ENCODE measurements at regions not wholly inside any gene's neighbourhood (a gene's known extent, or its start where the extent isn't known, plus 50 kb on each side); places are given as distances from the start of the nearest gene placed in this dataset.

DNA sequence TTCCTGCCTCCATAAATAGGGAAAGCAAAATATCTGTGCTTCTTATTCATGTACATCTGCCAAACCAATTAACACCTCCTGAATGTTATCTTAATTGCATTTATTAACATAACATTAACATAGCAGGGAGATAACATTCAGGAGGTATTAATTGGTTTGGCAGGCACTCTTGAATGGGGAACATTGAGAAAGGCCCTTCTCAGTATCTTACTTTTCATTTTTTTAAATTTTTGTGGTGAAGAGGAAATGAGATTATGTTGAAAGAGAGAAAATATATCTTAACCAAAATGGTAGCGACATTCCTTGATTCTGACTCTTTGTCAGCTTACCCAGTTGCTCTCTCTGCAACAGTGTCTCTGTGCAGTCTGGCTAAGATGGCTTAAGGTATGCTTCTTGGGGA is 100.4 kb upstream of the TLE1 start:
- H2AFZ ChIP-seq (ENCODE audit: low read length): no peak overlapping the region
- no peaks in the 10 kb centered on the region for H3K9me3 ChIP-seq (ENCODE audit: low read depth, low read length)
- no peaks in the 10 kb centered on the region for H3K27me3 ChIP-seq (ENCODE audit: insufficient read depth, low read length)
- H3K36me3 ChIP-seq (ENCODE audit: insufficient read depth, low read length): no peaks in the 10 kb centered on the region
- H3K4me2 ChIP-seq (ENCODE audit: insufficient read depth, low read length): no peak overlapping the region
- no peak overlapping the region for H3K27ac ChIP-seq (ENCODE audit: low read depth, low read length)
- no peaks in the 10 kb centered on the region for H3K79me2 ChIP-seq (ENCODE audit: insufficient read depth, low read length)
- H4K20me1 ChIP-seq (ENCODE audit: insufficient read depth, low read length): no peaks in the 10 kb centered on the region
- peak; percentile 76 for DNase-seq (ENCODE audit: insufficient read length, low spot score, missing footprints)
- H3K4me1 ChIP-seq (ENCODE audit: insufficient read depth, low read length): peaks cover 28% of the 10 kb centered on the region
- no peak overlapping the region for H3K4me3 ChIP-seq (ENCODE audit: insufficient read depth, low read length)
- TF ChIP-seq, protein P1, sequence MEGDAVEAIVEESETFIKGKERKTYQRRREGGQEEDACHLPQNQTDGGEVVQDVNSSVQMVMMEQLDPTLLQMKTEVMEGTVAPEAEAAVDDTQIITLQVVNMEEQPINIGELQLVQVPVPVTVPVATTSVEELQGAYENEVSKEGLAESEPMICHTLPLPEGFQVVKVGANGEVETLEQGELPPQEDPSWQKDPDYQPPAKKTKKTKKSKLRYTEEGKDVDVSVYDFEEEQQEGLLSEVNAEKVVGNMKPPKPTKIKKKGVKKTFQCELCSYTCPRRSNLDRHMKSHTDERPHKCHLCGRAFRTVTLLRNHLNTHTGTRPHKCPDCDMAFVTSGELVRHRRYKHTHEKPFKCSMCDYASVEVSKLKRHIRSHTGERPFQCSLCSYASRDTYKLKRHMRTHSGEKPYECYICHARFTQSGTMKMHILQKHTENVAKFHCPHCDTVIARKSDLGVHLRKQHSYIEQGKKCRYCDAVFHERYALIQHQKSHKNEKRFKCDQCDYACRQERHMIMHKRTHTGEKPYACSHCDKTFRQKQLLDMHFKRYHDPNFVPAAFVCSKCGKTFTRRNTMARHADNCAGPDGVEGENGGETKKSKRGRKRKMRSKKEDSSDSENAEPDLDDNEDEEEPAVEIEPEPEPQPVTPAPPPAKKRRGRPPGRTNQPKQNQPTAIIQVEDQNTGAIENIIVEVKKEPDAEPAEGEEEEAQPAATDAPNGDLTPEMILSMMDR (IDR thresholded peaks at IDR 0.05; ENCODE audit: extremely low read depth, low read depth, low read length): no peak

DNA sequence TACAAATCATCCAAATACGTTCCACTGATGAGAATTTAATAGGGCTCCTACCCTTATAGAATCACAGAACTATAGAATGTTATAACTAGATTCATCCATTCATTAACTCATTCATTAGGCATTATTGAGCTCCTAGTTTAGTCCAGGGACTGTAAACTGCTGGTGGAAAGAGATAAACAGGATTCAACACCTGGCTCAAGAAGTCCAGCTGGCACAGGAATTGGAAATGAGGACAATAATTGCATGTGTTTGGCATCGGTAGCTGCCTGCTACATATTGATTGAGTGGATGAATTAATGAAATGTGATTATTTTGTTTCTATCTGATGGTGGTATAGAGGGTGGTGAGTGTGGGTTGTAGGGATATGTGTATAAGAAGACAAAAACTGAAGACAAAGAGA is 100.8 kb upstream of the TLE1 start:
- no peaks in the 10 kb centered on the region for H4K20me1 ChIP-seq (ENCODE audit: insufficient read depth, low read length)
- H3K27me3 ChIP-seq (ENCODE audit: insufficient read depth, low read length): no peaks in the 10 kb centered on the region
- no peaks in the 10 kb centered on the region for H3K9me3 ChIP-seq (ENCODE audit: low read depth, low read length)
- H3K4me1 ChIP-seq (ENCODE audit: insufficient read depth, low read length): peaks cover 28% of the 10 kb centered on the region
- no peaks in the 10 kb centered on the region for H3K36me3 ChIP-seq (ENCODE audit: insufficient read depth, low read length)
- no peak overlapping the region for H2AFZ ChIP-seq (ENCODE audit: low read length)
- TF ChIP-seq, protein P1 (IDR thresholded peaks at IDR 0.05; ENCODE audit: extremely low read depth, low read depth, low read length): no peak
- H3K4me3 ChIP-seq (ENCODE audit: insufficient read depth, low read length): no peak overlapping the region
- H3K79me2 ChIP-seq (ENCODE audit: insufficient read depth, low read length): no peaks in the 10 kb centered on the region
- H3K4me2 ChIP-seq (ENCODE audit: insufficient read depth, low read length): no peak overlapping the region
- no peak overlapping the region for H3K27ac ChIP-seq (ENCODE audit: low read depth, low read length)
- no peak for DNase-seq (ENCODE audit: insufficient read length, low spot score, missing footprints)

DNA sequence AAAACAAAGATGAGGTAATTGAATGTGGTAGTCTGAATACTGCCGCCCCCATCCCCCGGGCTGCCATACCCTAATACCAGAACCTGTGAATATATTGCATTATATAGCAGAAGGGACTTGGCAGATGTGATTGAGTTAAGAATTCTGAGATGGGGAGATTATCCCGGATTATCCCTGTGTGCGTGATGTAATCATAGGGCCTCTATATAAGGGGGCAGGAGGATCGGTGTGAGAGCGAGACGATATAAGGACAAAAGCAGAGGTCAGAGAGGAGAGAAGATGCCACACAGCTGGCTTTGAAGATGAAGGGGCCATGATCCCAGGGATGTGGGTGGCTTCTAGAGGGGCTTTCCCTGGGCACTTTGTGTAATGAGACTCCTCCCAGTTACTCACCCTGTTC is 101.7 kb upstream of the TLE1 start:
- H3K9me3 ChIP-seq (ENCODE audit: low read depth, low read length): no peaks in the 10 kb centered on the region
- no peaks in the 10 kb centered on the region for H3K27me3 ChIP-seq (ENCODE audit: insufficient read depth, low read length)
- H3K27ac ChIP-seq (ENCODE audit: low read depth, low read length): no peak overlapping the region
- no peak for DNase-seq (ENCODE audit: insufficient read length, low spot score, missing footprints)
- H2AFZ ChIP-seq (ENCODE audit: low read length): no peak overlapping the region
- TF ChIP-seq, protein P1 (IDR thresholded peaks at IDR 0.05; ENCODE audit: extremely low read depth, low read depth, low read length): no peak
- no peaks in the 10 kb centered on the region for H4K20me1 ChIP-seq (ENCODE audit: insufficient read depth, low read length)
- no peak overlapping the region for H3K4me2 ChIP-seq (ENCODE audit: insufficient read depth, low read length)
- no peak overlapping the region for H3K4me3 ChIP-seq (ENCODE audit: insufficient read depth, low read length)
- H3K79me2 ChIP-seq (ENCODE audit: insufficient read depth, low read length): no peaks in the 10 kb centered on the region
- no peaks in the 10 kb centered on the region for H3K36me3 ChIP-seq (ENCODE audit: insufficient read depth, low read length)
- peaks cover 28% of the 10 kb centered on the region for H3K4me1 ChIP-seq (ENCODE audit: insufficient read depth, low read length)

DNA sequence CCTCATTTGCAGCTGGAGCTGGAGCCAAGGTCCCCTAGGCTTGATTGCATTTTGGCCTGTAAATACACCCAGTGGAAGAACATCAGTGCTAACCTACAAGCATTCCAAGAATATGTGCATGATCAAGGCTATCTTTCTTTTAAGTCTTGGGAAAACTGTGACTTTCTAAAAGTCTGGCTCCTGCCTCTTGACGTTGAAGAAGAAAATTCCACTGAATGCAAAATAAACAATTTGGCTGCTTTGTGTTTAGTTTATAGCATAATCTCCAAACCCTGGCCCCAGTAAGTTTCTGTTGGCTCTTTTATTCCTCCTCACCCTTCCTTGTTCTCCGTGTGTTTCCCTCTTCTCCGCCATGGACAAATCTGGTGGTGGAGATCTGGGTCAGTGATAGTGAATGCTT is 109.3 kb upstream of the TLE1 start:
- Histone ChIP-seq H2AFZ (ENCODE audit: low read length) (no peak overlapping the region), H3K79me2 (ENCODE audit: insufficient read depth, low read length) (no peaks in the 10 kb centered on the region), H3K27ac (ENCODE audit: low read depth, low read length) (no peak overlapping the region), H4K20me1 (ENCODE audit: insufficient read depth, low read length) (no peaks in the 10 kb centered on the region), H3K4me2 (ENCODE audit: insufficient read depth, low read length) (no peak overlapping the region), H3K4me1 (ENCODE audit: insufficient read depth, low read length) (peaks cover 7% of the 10 kb centered on the region), H3K9me3 (ENCODE audit: low read depth, low read length) (no peaks in the 10 kb centered on the region), H3K4me3 (ENCODE audit: insufficient read depth, low read length) (no peak overlapping the region), H3K36me3 (ENCODE audit: insufficient read depth, low read length) (no peaks in the 10 kb centered on the region), H3K27me3 (ENCODE audit: insufficient read depth, low read length) (no peaks in the 10 kb centered on the region)
- DNase-seq (ENCODE audit: insufficient read length, low spot score, missing footprints): no peak
- TF ChIP-seq, protein P1 (IDR thresholded peaks at IDR 0.05; ENCODE audit: extremely low read depth, low read depth, low read length): no peak
